Thyroid gland (tissue), 4 donors: ENCODE measurements at regions not wholly inside any gene's neighbourhood (a gene's known extent, or its start where the extent isn't known, plus 50 kb on each side); places are given as distances from the start of the nearest gene placed in this dataset.

ENCODE experiments used
- CTCF ChIP-seq, 6 experiments: fragments of 200-600 bp in 3 of 6; fragments of 450-650 bp in 3 of 6; sonication (generic) in 3 of 6; IDR thresholded peaks; one replicate each; pipeline ENCODE4 v1.5.1; 2016 to 2019; ENCODE audit warnings: antibody characterized with exemption in 6 of 6, mild to moderate bottlenecking in 2 of 6, inconsistent platforms in 1 of 6, moderate library complexity in 1 of 6
- POLR2A ChIP-seq, 2 donors: fragments of 450-650 bp; IDR thresholded peaks; one replicate each; pipeline ENCODE4 v1.6.1; 2017; ENCODE audit warnings: antibody characterized with exemption in 2 of 2, mild to moderate bottlenecking in 2 of 2, moderate library complexity in 1 of 2

GRCh38 chr14:100466111-100466856 is 120.9 kb downstream of the BEGAIN start:
- TF ChIP-seq CTCF (IDR thresholded peaks at IDR 0.05), result no peak
- TF ChIP-seq POLR2A (IDR thresholded peaks at IDR 0.05), result no peak
